HFFc6 (cell line): ENCODE measurements at regions not wholly inside any gene's neighbourhood (a gene's known extent, or its start where the extent isn't known, plus 50 kb on each side); places are given as distances from the start of the nearest gene placed in this dataset.

Experiments
- DNase-seq: peaks from one replicate; pipeline ENCODE4 v3.0.0-alpha.2; 2018
- H3K27ac Mint-ChIP-seq: 2 replicates; pipeline ENCODE4 v1.8.0; 2020; ENCODE audit warnings: mild to moderate bottlenecking, mixed read lengths
- H3K27me3 Mint-ChIP-seq: 2 replicates; pipeline ENCODE4 v1.8.0; 2021; ENCODE audit warnings: mild to moderate bottlenecking, moderate library complexity, mixed read lengths; ENCODE audit not compliant: insufficient read depth
- H3K36me3 Mint-ChIP-seq: 2 replicates; pipeline ENCODE4 v1.8.0; 2021; ENCODE audit warnings: low read depth, mixed read lengths
- H3K4me1 Mint-ChIP-seq: 2 replicates; pipeline ENCODE4 v1.8.0; 2020; ENCODE audit warnings: low read depth, mixed read lengths
- H3K4me3 Mint-ChIP-seq: 2 replicates; pipeline ENCODE4 v1.8.0; 2020; ENCODE audit warnings: mild to moderate bottlenecking, moderate library complexity, mixed read lengths
- H3K9me3 Mint-ChIP-seq: 2 replicates; pipeline ENCODE4 v1.8.0; 2020; ENCODE audit warnings: mild to moderate bottlenecking, mixed read lengths
- CTCF ChIP-seq: fragments of 200-600 bp; sonication (generic); IDR thresholded peaks from 2 replicates; pipeline ENCODE4 v1.5.0; 2021; ENCODE audit warnings: antibody characterized with exemption, mild to moderate bottlenecking

- Mint-ChIP-seq H3K27me3 (peaks cover 6% of the 10 kb centered on the region; the same call in 1 of the 2 replicates), H3K9me3 (no peaks in the 10 kb centered on the region), H3K4me1 (no peaks in the 10 kb centered on the region), H3K4me3 (no peak overlapping the region), H3K36me3 (no peaks in the 10 kb centered on the region), H3K27ac (no peak overlapping the region)
- no peak for TF ChIP-seq CTCF
- DNase-seq, result no peak
Observed at GRCh38 chr10:57880446-57881227, 387.1 kb downstream of the IPMK start.

GRCh38 chr10:57874810-57875209 is 392.9 kb downstream of the IPMK start:
- no peak for DNase-seq
- Mint-ChIP-seq H3K27me3 (peaks cover 8% of the 10 kb centered on the region), H3K4me1 (peaks cover 5% of the 10 kb centered on the region; the same call in 1 of the 2 replicates), H3K4me3 (no peak overlapping the region), H3K9me3 (no peaks in the 10 kb centered on the region), H3K27ac (no peak overlapping the region), H3K36me3 (no peaks in the 10 kb centered on the region)
- TF ChIP-seq CTCF, result no peak

- Mint-ChIP-seq H3K27ac (no peak overlapping the region), H3K4me3 (no peak overlapping the region), H3K9me3 (no peaks in the 10 kb centered on the region), H3K27me3 (peaks cover 9% of the 10 kb centered on the region), H3K4me1 (no peaks in the 10 kb centered on the region), H3K36me3 (no peaks in the 10 kb centered on the region)
- no peak for TF ChIP-seq CTCF
- no peak for DNase-seq
Observed at GRCh38 chr10:57867241-57867640, 400.5 kb downstream of the IPMK start.

GRCh38 chr10:57864765-57865680 is 402.7 kb downstream of the IPMK start:
- Mint-ChIP-seq H3K27ac (no peak overlapping the region), H3K4me3 (no peak overlapping the region), H3K4me1 (no peaks in the 10 kb centered on the region), H3K27me3 (peaks cover 12% of the 10 kb centered on the region), H3K36me3 (no peaks in the 10 kb centered on the region), H3K9me3 (no peaks in the 10 kb centered on the region)
- DNase-seq, result no peak
- TF ChIP-seq CTCF, result no peak

GRCh38 chr10:57849691-57850357 is 417.9 kb downstream of the IPMK start:
- H3K36me3 Mint-ChIP-seq, result no peaks in the 10 kb centered on the region
- no peaks in the 10 kb centered on the region for H3K9me3 Mint-ChIP-seq
- no peak overlapping the region for H3K27ac Mint-ChIP-seq
- no peak overlapping the region for H3K4me3 Mint-ChIP-seq
- peak; percentile 73 for TF ChIP-seq CTCF
- no peak for DNase-seq
- H3K4me1 Mint-ChIP-seq, result no peaks in the 10 kb centered on the region
- H3K27me3 Mint-ChIP-seq, result peaks cover 7% of the 10 kb centered on the region
